ENCODE measurements at regions not wholly inside any gene's neighbourhood (a gene's known extent, or its start where the extent isn't known, plus 50 kb on each side); places are given as distances from the start of the nearest gene placed in this dataset.
"Not testable (repeated sequence)": the region's sequence is repeated elsewhere in the genome, so short reads cannot be mapped to it uniquely, and the experiment has no call there.

- Histone ChIP-seq H3K4me3 (ENCODE audit: insufficient read depth, low read length, poor library complexity, severe bottlenecking) (no peak overlapping the region), H4K20me1 (ENCODE audit: low read depth, low read length) (no peaks in the 10 kb centered on the region), H3K4me2 (ENCODE audit: low read depth, low read length, poor library complexity, severe bottlenecking) (no peak overlapping the region), H3F3A (ENCODE audit: insufficient read depth) (no peaks in the 10 kb centered on the region), H2AFZ (ENCODE audit: low read depth, low read length, severe bottlenecking) (peak overlapping the region; percentile 85), H3K9ac (ENCODE audit: low read length) (no peak overlapping the region), H3K27ac (ENCODE audit: low read depth, low read length) (no peak overlapping the region; the same call in 1 of the 2 replicates), H3K9me3 (ENCODE audit: insufficient read depth, low read length) (peaks cover 3% of the 10 kb centered on the region; the same call in 1 of the 2 replicates), H3K79me2 (ENCODE audit: insufficient read depth, low read length) (no peaks in the 10 kb centered on the region), H3K9me2 (replicated peaks; ENCODE audit: insufficient read depth, low read length) (no peaks in the 10 kb centered on the region), H3K36me3 (ENCODE audit: low read length) (no peaks in the 10 kb centered on the region), H3K27me3 (ENCODE audit: low read length) (no peaks in the 10 kb centered on the region)
- no peak for TF ChIP-seq EZH2phosphoT487 (conservative IDR thresholded peaks at IDR 0.05; ENCODE audit: low read length)
- TF ChIP-seq, protein P1, sequence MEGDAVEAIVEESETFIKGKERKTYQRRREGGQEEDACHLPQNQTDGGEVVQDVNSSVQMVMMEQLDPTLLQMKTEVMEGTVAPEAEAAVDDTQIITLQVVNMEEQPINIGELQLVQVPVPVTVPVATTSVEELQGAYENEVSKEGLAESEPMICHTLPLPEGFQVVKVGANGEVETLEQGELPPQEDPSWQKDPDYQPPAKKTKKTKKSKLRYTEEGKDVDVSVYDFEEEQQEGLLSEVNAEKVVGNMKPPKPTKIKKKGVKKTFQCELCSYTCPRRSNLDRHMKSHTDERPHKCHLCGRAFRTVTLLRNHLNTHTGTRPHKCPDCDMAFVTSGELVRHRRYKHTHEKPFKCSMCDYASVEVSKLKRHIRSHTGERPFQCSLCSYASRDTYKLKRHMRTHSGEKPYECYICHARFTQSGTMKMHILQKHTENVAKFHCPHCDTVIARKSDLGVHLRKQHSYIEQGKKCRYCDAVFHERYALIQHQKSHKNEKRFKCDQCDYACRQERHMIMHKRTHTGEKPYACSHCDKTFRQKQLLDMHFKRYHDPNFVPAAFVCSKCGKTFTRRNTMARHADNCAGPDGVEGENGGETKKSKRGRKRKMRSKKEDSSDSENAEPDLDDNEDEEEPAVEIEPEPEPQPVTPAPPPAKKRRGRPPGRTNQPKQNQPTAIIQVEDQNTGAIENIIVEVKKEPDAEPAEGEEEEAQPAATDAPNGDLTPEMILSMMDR (IDR thresholded peaks at IDR 0.05; ENCODE audit: insufficient read depth, low read length, poor library complexity, severe bottlenecking) = no peak
These were observed 1229.0 kb upstream of the NRXN1 start for GRCh38 chr2:52260904-52261303.

DNA sequence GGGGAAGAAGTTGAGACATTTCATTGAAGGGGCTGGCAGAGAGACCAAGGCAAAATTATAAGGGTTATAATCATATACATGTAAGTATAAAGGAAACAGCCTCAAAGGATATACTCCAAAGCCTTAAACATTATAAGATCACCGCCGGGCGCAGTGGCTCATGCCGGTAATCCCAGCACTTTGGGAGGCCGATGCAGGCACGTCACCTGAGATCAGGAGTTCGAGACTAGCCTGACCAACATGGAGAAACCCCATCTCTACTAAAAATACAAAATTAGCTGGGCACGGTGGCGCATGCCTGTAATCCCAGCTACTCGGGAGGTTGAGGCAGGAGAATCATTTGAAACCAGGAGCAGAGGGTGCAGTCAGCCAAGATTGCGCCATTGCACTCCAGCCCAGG lies 1227.0 kb upstream of the NRXN1 start:
- H2AFZ ChIP-seq (ENCODE audit: low read depth, low read length, severe bottlenecking); H3K4me2 ChIP-seq (ENCODE audit: low read depth, low read length, poor library complexity, severe bottlenecking); H3K27ac ChIP-seq (ENCODE audit: low read depth, low read length); H3K9ac ChIP-seq (ENCODE audit: low read length); H3F3A ChIP-seq (ENCODE audit: insufficient read depth); H3K36me3 ChIP-seq (ENCODE audit: low read length); H3K79me2 ChIP-seq (ENCODE audit: insufficient read depth, low read length); H3K4me3 ChIP-seq (ENCODE audit: insufficient read depth, low read length, poor library complexity, severe bottlenecking); H3K9me2 ChIP-seq (replicated peaks; ENCODE audit: insufficient read depth, low read length); H3K9me3 ChIP-seq (ENCODE audit: insufficient read depth, low read length); H4K20me1 ChIP-seq (ENCODE audit: low read depth, low read length); H3K27me3 ChIP-seq (ENCODE audit: low read length): not testable (repeated sequence)

DNA sequence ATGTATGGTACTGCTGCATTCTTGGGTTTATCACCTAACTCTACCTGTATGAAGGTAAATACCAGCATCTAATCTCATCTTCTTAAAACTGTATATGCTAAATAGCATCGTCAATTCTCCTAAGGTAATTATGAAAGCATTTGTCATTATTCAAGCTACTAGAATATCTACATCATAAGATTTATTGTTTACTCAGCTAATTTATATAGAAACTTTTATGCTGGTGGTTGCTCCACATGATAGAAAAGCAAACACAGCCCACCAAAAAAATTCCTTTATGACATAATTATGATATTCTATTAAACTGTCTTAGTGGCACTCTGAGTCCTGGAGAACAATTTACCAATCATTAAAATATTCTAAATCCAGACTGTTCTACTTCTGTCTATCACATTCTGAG lies 1226.1 kb upstream of the NRXN1 start:
- TF ChIP-seq EZH2phosphoT487 (conservative IDR thresholded peaks at IDR 0.05; ENCODE audit: low read length) = no peak
- TF ChIP-seq, protein P1 (IDR thresholded peaks at IDR 0.05; ENCODE audit: insufficient read depth, low read length, poor library complexity, severe bottlenecking) = no peak
- no peak overlapping the region for H2AFZ ChIP-seq (ENCODE audit: low read depth, low read length, severe bottlenecking)
- no peaks in the 10 kb centered on the region for H3K27me3 ChIP-seq (ENCODE audit: low read length)
- H3K36me3 ChIP-seq (ENCODE audit: low read length) = no peaks in the 10 kb centered on the region
- H3K9me3 ChIP-seq (ENCODE audit: insufficient read depth, low read length) = no peaks in the 10 kb centered on the region
- no peak overlapping the region for H3K4me2 ChIP-seq (ENCODE audit: low read depth, low read length, poor library complexity, severe bottlenecking)
- H3F3A ChIP-seq (ENCODE audit: insufficient read depth) = no peaks in the 10 kb centered on the region
- H3K4me3 ChIP-seq (ENCODE audit: insufficient read depth, low read length, poor library complexity, severe bottlenecking) = no peak overlapping the region
- H3K27ac ChIP-seq (ENCODE audit: low read depth, low read length) = no peak overlapping the region
- H4K20me1 ChIP-seq (ENCODE audit: low read depth, low read length) = no peaks in the 10 kb centered on the region
- no peak overlapping the region for H3K9ac ChIP-seq (ENCODE audit: low read length)
- no peaks in the 10 kb centered on the region for H3K79me2 ChIP-seq (ENCODE audit: insufficient read depth, low read length)
- no peaks in the 10 kb centered on the region for H3K9me2 ChIP-seq (replicated peaks; ENCODE audit: insufficient read depth, low read length)

- TF ChIP-seq, protein P1 (IDR thresholded peaks at IDR 0.05; ENCODE audit: insufficient read depth, low read length, poor library complexity, severe bottlenecking) = no peak
- no peak for TF ChIP-seq EZH2phosphoT487 (conservative IDR thresholded peaks at IDR 0.05; ENCODE audit: low read length)
- no peak overlapping the region for H3K4me3 ChIP-seq (ENCODE audit: insufficient read depth, low read length, poor library complexity, severe bottlenecking)
- no peaks in the 10 kb centered on the region for H4K20me1 ChIP-seq (ENCODE audit: low read depth, low read length)
- H3K4me2 ChIP-seq (ENCODE audit: low read depth, low read length, poor library complexity, severe bottlenecking) = no peak overlapping the region
- H3K27me3 ChIP-seq (ENCODE audit: low read length) = no peaks in the 10 kb centered on the region
- no peak overlapping the region for H2AFZ ChIP-seq (ENCODE audit: low read depth, low read length, severe bottlenecking)
- no peaks in the 10 kb centered on the region for H3F3A ChIP-seq (ENCODE audit: insufficient read depth)
- no peak overlapping the region for H3K27ac ChIP-seq (ENCODE audit: low read depth, low read length)
- H3K36me3 ChIP-seq (ENCODE audit: low read length) = no peaks in the 10 kb centered on the region
- no peaks in the 10 kb centered on the region for H3K79me2 ChIP-seq (ENCODE audit: insufficient read depth, low read length)
- H3K9me2 ChIP-seq (replicated peaks; ENCODE audit: insufficient read depth, low read length) = no peaks in the 10 kb centered on the region
- H3K9ac ChIP-seq (ENCODE audit: low read length) = no peak overlapping the region
- H3K9me3 ChIP-seq (ENCODE audit: insufficient read depth, low read length) = no peaks in the 10 kb centered on the region
These were observed 1221.6 kb upstream of the NRXN1 start for GRCh38 chr2:52253416-52253980.

All from SU-DHL-6 (cell line).